Nephron progenitor cell (in vitro differentiated cells): ENCODE measurements at regions not wholly inside any gene's neighbourhood (a gene's known extent, or its start where the extent isn't known, plus 50 kb on each side); places are given as distances from the start of the nearest gene placed in this dataset.
A peak's percentile ranks its signal among the peaks of the same experiment; 100 is the strongest.

Experiments
- DNase-seq: peaks from one replicate; pipeline ENCODE4 v3.0.0; 2021
- H3K27ac Mint-ChIP-seq: 2 replicates; pipeline ENCODE4 v1.8.0; 2021; ENCODE audit warnings: mild to moderate bottlenecking, moderate library complexity, mixed read lengths
- H3K27me3 Mint-ChIP-seq: 2 replicates; pipeline ENCODE4 v1.8.0; 2021; ENCODE audit warnings: mild to moderate bottlenecking, low read depth, mixed read lengths; ENCODE audit not compliant: poor library complexity
- H3K36me3 Mint-ChIP-seq: 2 replicates; pipeline ENCODE4 v1.8.0; 2021; ENCODE audit warnings: low read depth, mixed read lengths
- H3K4me1 Mint-ChIP-seq: 2 replicates; pipeline ENCODE4 v1.8.0; 2021; ENCODE audit warnings: mixed read lengths
- H3K4me3 Mint-ChIP-seq: 2 replicates; pipeline ENCODE4 v1.8.0; 2021; ENCODE audit warnings: mild to moderate bottlenecking, moderate library complexity, mixed read lengths
- H3K9me3 Mint-ChIP-seq: 2 replicates; pipeline ENCODE4 v1.8.0; 2021; ENCODE audit warnings: mild to moderate bottlenecking, moderate library complexity, mixed read lengths
- TF ChIP-seq, protein P1 (sequence below): fragments of 200-600 bp; sonication (generic); IDR thresholded peaks from 2 replicates; pipeline ENCODE4 v1.5.0; 2021; ENCODE audit warnings: antibody characterized with exemption

DNA sequence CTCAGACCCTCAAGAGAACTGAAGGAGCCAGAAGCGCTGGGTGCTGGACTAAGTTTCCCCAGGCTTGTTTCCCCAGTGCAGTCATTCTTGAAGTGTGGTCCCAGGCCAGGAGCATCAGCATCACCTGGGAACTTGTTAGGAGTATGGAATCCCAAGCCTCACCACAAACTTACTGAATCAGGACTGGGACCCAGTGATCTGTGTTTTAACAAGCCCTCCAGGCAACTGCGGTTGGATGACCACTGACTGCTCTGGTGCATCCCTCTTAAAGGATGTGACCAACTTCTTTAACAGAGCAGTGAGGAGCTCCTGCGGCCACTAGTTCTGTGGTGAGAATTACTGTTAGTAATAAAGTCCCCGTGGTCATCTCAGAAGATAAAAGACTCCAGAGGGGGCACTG lies 62.4 kb upstream of the DAZL start:
- Mint-ChIP-seq H3K4me1 (peaks cover 39% of the 10 kb centered on the region), H3K4me3 (no peak overlapping the region), H3K36me3 (no peaks in the 10 kb centered on the region), H3K9me3 (peaks cover 1% of the 10 kb centered on the region), H3K27me3 (peaks cover 7% of the 10 kb centered on the region), H3K27ac (no peak overlapping the region)
- TF ChIP-seq, protein P1, sequence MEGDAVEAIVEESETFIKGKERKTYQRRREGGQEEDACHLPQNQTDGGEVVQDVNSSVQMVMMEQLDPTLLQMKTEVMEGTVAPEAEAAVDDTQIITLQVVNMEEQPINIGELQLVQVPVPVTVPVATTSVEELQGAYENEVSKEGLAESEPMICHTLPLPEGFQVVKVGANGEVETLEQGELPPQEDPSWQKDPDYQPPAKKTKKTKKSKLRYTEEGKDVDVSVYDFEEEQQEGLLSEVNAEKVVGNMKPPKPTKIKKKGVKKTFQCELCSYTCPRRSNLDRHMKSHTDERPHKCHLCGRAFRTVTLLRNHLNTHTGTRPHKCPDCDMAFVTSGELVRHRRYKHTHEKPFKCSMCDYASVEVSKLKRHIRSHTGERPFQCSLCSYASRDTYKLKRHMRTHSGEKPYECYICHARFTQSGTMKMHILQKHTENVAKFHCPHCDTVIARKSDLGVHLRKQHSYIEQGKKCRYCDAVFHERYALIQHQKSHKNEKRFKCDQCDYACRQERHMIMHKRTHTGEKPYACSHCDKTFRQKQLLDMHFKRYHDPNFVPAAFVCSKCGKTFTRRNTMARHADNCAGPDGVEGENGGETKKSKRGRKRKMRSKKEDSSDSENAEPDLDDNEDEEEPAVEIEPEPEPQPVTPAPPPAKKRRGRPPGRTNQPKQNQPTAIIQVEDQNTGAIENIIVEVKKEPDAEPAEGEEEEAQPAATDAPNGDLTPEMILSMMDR, result no peak
- DNase-seq, result no peak

DNA sequence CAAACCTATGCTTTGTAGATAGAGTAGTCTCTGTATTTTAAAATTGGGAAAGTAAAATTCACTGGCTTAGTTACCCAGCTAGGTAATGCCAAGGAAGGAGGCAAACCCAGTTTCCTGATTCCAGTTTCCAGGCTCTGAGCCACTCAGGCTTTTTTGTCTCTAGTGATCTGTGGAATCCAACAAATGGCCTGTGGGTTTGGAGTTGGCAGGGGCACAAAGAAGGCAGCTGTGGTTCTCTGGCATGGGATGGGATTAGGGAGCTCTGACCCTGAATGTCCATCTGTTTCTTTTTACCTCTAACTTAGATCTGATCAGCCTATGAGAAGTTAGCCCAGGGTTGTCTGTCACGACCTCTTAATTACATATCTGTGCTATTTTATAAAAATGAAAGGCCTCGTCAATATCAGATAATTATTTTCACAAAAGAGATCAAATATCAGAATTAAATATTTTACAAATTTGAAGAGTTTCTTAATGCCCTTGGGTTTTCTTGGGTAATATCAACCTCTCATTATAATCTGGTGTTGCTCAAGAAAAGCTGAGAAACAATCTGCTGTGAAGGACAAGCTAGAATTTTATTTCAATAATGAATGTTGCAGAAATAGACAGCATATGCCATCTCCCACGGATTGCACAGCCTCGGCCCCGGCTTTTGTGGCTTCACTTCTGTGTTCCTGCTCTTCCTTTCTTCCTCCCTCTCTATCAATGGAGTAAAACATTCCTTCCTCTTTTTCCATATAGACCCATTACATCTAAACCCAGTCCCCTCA lies 63.7 kb upstream of the DAZL start:
- TF ChIP-seq, protein P1, result no peak
- peaks cover 33% of the 10 kb centered on the region for H3K4me1 Mint-ChIP-seq
- no peak for DNase-seq

DNA sequence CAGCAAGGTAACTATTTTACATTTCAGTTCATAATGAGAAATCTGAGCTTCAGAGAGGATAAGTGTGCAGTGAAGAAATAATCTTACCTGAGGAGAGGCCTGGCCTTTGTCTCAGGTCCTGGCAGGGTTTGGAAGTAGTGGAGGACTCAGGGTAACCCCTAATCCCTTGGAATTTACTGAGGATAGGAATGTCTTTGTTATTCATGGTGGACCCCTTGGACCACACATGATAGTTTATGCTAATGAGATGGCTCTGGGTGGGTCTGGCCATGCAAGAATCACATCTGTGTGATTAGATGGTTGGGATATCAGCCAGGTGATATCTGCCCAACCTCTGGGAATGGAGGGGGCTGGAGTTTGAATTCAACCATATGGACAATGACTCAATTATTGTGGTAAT lies 65.0 kb upstream of the DAZL start:
- no peak for DNase-seq
- H3K27me3 Mint-ChIP-seq, result peaks cover 5% of the 10 kb centered on the region
- TF ChIP-seq, protein P1, result no peak
- H3K9me3 Mint-ChIP-seq, result peaks cover 13% of the 10 kb centered on the region
- H3K4me3 Mint-ChIP-seq, result no peak overlapping the region
- no peaks in the 10 kb centered on the region for H3K36me3 Mint-ChIP-seq
- peaks cover 22% of the 10 kb centered on the region for H3K4me1 Mint-ChIP-seq
- H3K27ac Mint-ChIP-seq, result peak overlapping the region; percentile 53

More for the DNA sequence above, 63.7 kb upstream of the DAZL start:
- Mint-ChIP-seq H3K36me3 (no peaks in the 10 kb centered on the region), H3K27ac (no peak overlapping the region), H3K27me3 (peaks cover 7% of the 10 kb centered on the region), H3K4me3 (no peak overlapping the region), H3K9me3 (peaks cover 5% of the 10 kb centered on the region)

DNA sequence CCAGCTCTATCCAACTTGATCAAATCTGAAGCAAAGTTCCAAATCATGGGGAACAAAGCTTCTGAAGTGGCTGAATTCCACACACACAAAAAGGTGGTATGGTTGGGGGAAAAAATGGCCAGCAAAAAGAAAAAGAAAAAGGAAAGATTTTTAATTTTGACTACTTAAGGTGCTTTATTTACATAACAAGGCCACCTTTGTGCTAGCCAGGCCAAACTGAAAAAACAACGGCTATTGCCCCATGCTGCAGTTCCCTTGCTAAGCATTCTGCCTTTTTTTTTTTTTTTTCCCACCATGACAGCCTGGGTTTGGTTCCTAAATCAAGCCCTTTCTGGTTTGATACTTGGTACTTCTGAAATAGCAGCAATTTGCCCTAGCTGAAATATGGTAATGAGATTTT lies 66.5 kb upstream of the DAZL start:
- no peaks in the 10 kb centered on the region for H3K27me3 Mint-ChIP-seq
- H3K9me3 Mint-ChIP-seq, result peaks cover 28% of the 10 kb centered on the region
- TF ChIP-seq, protein P1, result no peak

DNA sequence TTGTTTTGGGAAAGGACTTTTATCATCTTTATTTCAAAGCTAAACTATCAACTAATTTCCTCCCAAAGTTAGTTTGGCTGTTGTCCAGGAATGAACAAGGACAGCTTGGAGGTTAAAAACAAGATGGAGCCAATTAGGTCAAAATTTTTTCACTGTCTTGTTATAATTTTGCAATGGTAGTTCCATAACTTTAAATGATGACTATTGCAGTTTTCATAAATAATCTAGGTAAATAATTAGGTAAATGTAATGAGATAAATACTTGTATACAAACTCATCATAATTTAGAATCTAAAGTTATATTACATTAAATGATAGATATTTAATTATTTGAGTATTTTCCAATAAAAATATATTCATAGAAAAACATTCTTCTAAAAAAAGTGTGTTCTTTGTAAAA lies 68.3 kb upstream of the DAZL start:
- H3K27me3 Mint-ChIP-seq, result no peaks in the 10 kb centered on the region
- TF ChIP-seq, protein P1, result no peak
- H3K9me3 Mint-ChIP-seq, result peaks cover 44% of the 10 kb centered on the region
- DNase-seq, result no peak
- no peak overlapping the region for H3K4me3 Mint-ChIP-seq
- no peaks in the 10 kb centered on the region for H3K36me3 Mint-ChIP-seq
- no peak overlapping the region for H3K27ac Mint-ChIP-seq
- H3K4me1 Mint-ChIP-seq, result peaks cover 10% of the 10 kb centered on the region

More for the DNA sequence above, 66.5 kb upstream of the DAZL start:
- H3K4me3 Mint-ChIP-seq, result no peak overlapping the region
- DNase-seq, result no peak
- H3K27ac Mint-ChIP-seq, result peak overlapping the region; percentile 34
- no peaks in the 10 kb centered on the region for H3K36me3 Mint-ChIP-seq
- peaks cover 21% of the 10 kb centered on the region for H3K4me1 Mint-ChIP-seq

DNA sequence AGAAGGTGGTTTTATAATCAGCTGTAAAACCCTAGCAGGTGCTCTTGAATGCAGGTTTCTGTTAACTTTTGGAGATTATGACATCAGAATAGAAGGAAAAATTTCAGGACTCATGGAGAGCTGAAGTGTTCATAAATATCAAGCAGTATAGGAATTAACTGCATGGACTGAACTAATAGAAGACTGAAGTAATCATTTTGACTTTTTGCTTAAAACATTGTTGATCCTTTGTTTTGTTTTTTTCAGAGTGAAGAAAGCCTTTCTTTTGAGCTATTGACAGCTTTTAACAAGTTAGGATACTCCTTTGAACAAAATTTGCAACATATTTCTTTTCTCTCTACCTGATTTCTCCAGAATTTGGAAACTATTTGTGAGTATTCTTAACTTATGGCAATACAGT lies 70.6 kb upstream of the DAZL start:
- Mint-ChIP-seq H3K27ac (no peak overlapping the region), H3K27me3 (no peaks in the 10 kb centered on the region), H3K4me1 (peaks cover 10% of the 10 kb centered on the region), H3K9me3 (peaks cover 48% of the 10 kb centered on the region), H3K36me3 (no peaks in the 10 kb centered on the region), H3K4me3 (no peak overlapping the region)
- TF ChIP-seq, protein P1, result no peak
- no peak for DNase-seq
